Activated T-helper 1 cell treated with anti-CD3 and anti-CD28 coated beads, Interleukin-2, amount 50 U/mL, for 16 hours (primary cell): ENCODE measurements at regions not wholly inside any gene's neighbourhood (a gene's known extent, or its start where the extent isn't known, plus 50 kb on each side); places are given as distances from the start of the nearest gene placed in this dataset.

Source experiments
- DNase-seq, 2 donors: peaks; one replicate each; pipeline ENCODE4 v3.0.0-alpha.2; 2020; ENCODE audit warnings: low read depth in 1 of 2, low spot score in 1 of 2

GRCh38 chr14:65185829-65186228 is 83.5 kb upstream of the MAX start:
- DNase-seq, result no peak

GRCh38 chr14:65186951-65187350 is 84.6 kb upstream of the MAX start:
- no peak for DNase-seq

GRCh38 chr14:65187421-65188049 is 85.2 kb upstream of the MAX start:
- no peak for DNase-seq

- DNase-seq, result no peak
These were observed 88.0 kb upstream of the MAX start for GRCh38 chr14:65190312-65190711.

GRCh38 chr14:65191716-65192115 is 89.4 kb upstream of the MAX start:
- DNase-seq, result no peak

GRCh38 chr14:65192686-65193085 is 90.4 kb upstream of the MAX start:
- DNase-seq, result no peak

- DNase-seq, result no peak
These were observed 91.7 kb upstream of the MAX start for GRCh38 chr14:65193916-65194590.

- DNase-seq, result no peak
These were observed 92.9 kb upstream of the MAX start for GRCh38 chr14:65195042-65195719.

- no peak for DNase-seq
These were observed 96.0 kb upstream of the MAX start for GRCh38 chr14:65198346-65198745.

GRCh38 chr14:65200454-65200853 is 98.1 kb upstream of the MAX start:
- DNase-seq, result no peak

- no peak for DNase-seq
These were observed 101.3 kb upstream of the MAX start for GRCh38 chr14:65203574-65203973.

- DNase-seq, result no peak
These were observed 101.7 kb upstream of the MAX start for GRCh38 chr14:65204056-65204455.

GRCh38 chr14:65206078-65206447 is 103.7 kb upstream of the MAX start:
- DNase-seq, result no peak

- no peak for DNase-seq
These were observed 104.3 kb upstream of the MAX start for GRCh38 chr14:65206448-65207096.

GRCh38 chr14:65208548-65208947 is 106.2 kb upstream of the MAX start:
- no peak for DNase-seq

GRCh38 chr14:65210118-65210821 is 108.0 kb upstream of the MAX start:
- DNase-seq, result no peak

GRCh38 chr14:65210822-65211182 is 108.5 kb upstream of the MAX start:
- no peak for DNase-seq

- no peak for DNase-seq
These were observed 109.1 kb upstream of the MAX start for GRCh38 chr14:65211341-65211987.

GRCh38 chr14:65213316-65213715 is 111.0 kb upstream of the MAX start:
- no peak for DNase-seq

GRCh38 chr14:65214741-65215140 is 112.4 kb upstream of the MAX start:
- DNase-seq, result no peak

- no peak for DNase-seq
These were observed 117.0 kb upstream of the MAX start for GRCh38 chr14:65219353-65219752.
